CD4-positive, CD25-positive, alpha-beta regulatory T cell (primary cell): ENCODE measurements at regions not wholly inside any gene's neighbourhood (a gene's known extent, or its start where the extent isn't known, plus 50 kb on each side); places are given as distances from the start of the nearest gene placed in this dataset.

Experiments
- ATAC-seq, 2 donors: fragments of 150-1000 bp; cut with Tn5 transposase; one replicate each; pipeline ENCODE4 v1.10.0; 2021; ENCODE audit warnings: low read depth in 2 of 2, moderate number of reproducible peaks in 2 of 2, moderate library complexity in 1 of 2
- DNase-seq, 3 donors: peaks; one replicate each; pipeline versions ENCODE4 v3.0.0 to v3.0.0-alpha.2; 2012 to 2022; ENCODE audit warnings: mixed read lengths in 1 of 3
- H3K27ac ChIP-seq: one replicate; pipeline ENCODE4 v1.7.0; 2013; ENCODE audit warnings: mild to moderate bottlenecking, low read length; ENCODE audit not compliant: insufficient read depth, poor library complexity, severe bottlenecking
- H3K27me3 ChIP-seq: one replicate; pipeline ENCODE4 v1.7.0; 2013; ENCODE audit warnings: low read length; ENCODE audit not compliant: control insufficient read depth, insufficient read depth
- H3K36me3 ChIP-seq: one replicate; pipeline ENCODE4 v1.7.0; 2013; ENCODE audit warnings: mild to moderate bottlenecking, low read length, moderate library complexity; ENCODE audit not compliant: control insufficient read depth, insufficient read depth
- H3K4me1 ChIP-seq: 2 replicates; pipeline ENCODE4 v1.7.0; 2013; ENCODE audit warnings: mild to moderate bottlenecking, low read length; ENCODE audit not compliant: insufficient read depth, control insufficient read depth, poor library complexity, severe bottlenecking
- H3K4me3 ChIP-seq: one replicate; pipeline ENCODE4 v1.7.0; 2013; ENCODE audit warnings: low read depth, mild to moderate bottlenecking, low read length, moderate library complexity
- H3K9me3 ChIP-seq, 2 experiments: 1 replicate in 1 of 2; 2 replicates in 1 of 2; pipeline ENCODE4 v1.7.0; 2013; ENCODE audit warnings: low read length in 2 of 2, mild to moderate bottlenecking in 1 of 2, moderate library complexity in 1 of 2; ENCODE audit not compliant: control insufficient read depth in 2 of 2
- H3K27ac Mint-ChIP-seq, 3 donors: one replicate each; pipeline ENCODE4 v1.8.0; 2020 to 2022; ENCODE audit warnings: mild to moderate bottlenecking in 3 of 3, mixed read lengths in 3 of 3, moderate library complexity in 2 of 3
- H3K27me3 Mint-ChIP-seq: one replicate; pipeline ENCODE4 v1.8.0; 2022; ENCODE audit warnings: mild to moderate bottlenecking, mixed read lengths
- H3K36me3 Mint-ChIP-seq: one replicate; pipeline ENCODE4 v1.8.0; 2020; ENCODE audit warnings: mixed read lengths
- H3K4me1 Mint-ChIP-seq, 4 donors: one replicate each; pipeline ENCODE4 v1.8.0; 2020 to 2022; ENCODE audit warnings: mixed read lengths in 4 of 4, mild to moderate bottlenecking in 1 of 4
- H3K4me3 Mint-ChIP-seq, 4 donors: one replicate each; pipeline ENCODE4 v1.8.0; 2020 to 2022; ENCODE audit warnings: mild to moderate bottlenecking in 4 of 4, mixed read lengths in 4 of 4, moderate library complexity in 3 of 4
- H3K9me3 Mint-ChIP-seq, 7 donors: one replicate each; pipeline ENCODE4 v1.8.0; 2020 to 2022; ENCODE audit warnings: mixed read lengths in 7 of 7, mild to moderate bottlenecking in 3 of 7, moderate library complexity in 2 of 7

- H3K4me1 Mint-ChIP-seq: peaks cover 0 to 2% (median 0%) of the 10 kb centered on the region in 4 donors
- Histone ChIP-seq H3K9me3 (no peaks in the 10 kb centered on the region), H3K27ac (no peak overlapping the region), H3K4me1 (no peaks in the 10 kb centered on the region), H3K4me3 (no peak overlapping the region), H3K36me3 (no peaks in the 10 kb centered on the region), H3K27me3 (no peaks in the 10 kb centered on the region)
- no peak overlapping the region for H3K27ac Mint-ChIP-seq
- peaks cover 0 to 7% (median 2%) of the 10 kb centered on the region in 7 donors for H3K9me3 Mint-ChIP-seq
- no peaks in the 10 kb centered on the region for H3K36me3 Mint-ChIP-seq
- DNase-seq (no peak), ATAC-seq (no peak)
- H3K4me3 Mint-ChIP-seq: no peak overlapping the region
- H3K27me3 Mint-ChIP-seq: peaks cover 19% of the 10 kb centered on the region
These were observed 118.2 kb downstream of the HSD17B3 start for GRCh38 chr9:96183751-96184150.

- Mint-ChIP-seq H3K27me3 (peaks cover 12% of the 10 kb centered on the region), H3K9me3 (no peaks in the 10 kb centered on the region), H3K36me3 (no peaks in the 10 kb centered on the region), H3K27ac (no peak overlapping the region), H3K4me3 (no peak overlapping the region), H3K4me1 (no peaks in the 10 kb centered on the region)
- ATAC-seq (no peak), DNase-seq (no peak)
- Histone ChIP-seq H3K27me3 (peaks cover 3% of the 10 kb centered on the region), H3K4me3 (no peak overlapping the region), H3K4me1 (no peaks in the 10 kb centered on the region), H3K36me3 (no peaks in the 10 kb centered on the region), H3K9me3 (no peaks in the 10 kb centered on the region), H3K27ac (no peak overlapping the region)
These were observed 123.8 kb downstream of the HSD17B3 start for GRCh38 chr9:96178153-96178552.

- Mint-ChIP-seq H3K4me1 (no peaks in the 10 kb centered on the region), H3K9me3 (no peaks in the 10 kb centered on the region), H3K27ac (no peak overlapping the region), H3K27me3 (peaks cover 12% of the 10 kb centered on the region), H3K4me3 (no peak overlapping the region), H3K36me3 (no peaks in the 10 kb centered on the region)
- Histone ChIP-seq H3K4me3 (no peak overlapping the region), H3K27me3 (peaks cover 3% of the 10 kb centered on the region), H3K9me3 (no peaks in the 10 kb centered on the region), H3K36me3 (no peaks in the 10 kb centered on the region), H3K4me1 (no peaks in the 10 kb centered on the region), H3K27ac (no peak overlapping the region)
- no peak for DNase-seq
- ATAC-seq: no peak
These were observed 124.3 kb downstream of the HSD17B3 start for GRCh38 chr9:96177719-96178028.

- Histone ChIP-seq H3K27ac (no peak overlapping the region), H3K4me3 (no peak overlapping the region), H3K36me3 (no peaks in the 10 kb centered on the region), H3K27me3 (peaks cover 3% of the 10 kb centered on the region), H3K9me3 (no peaks in the 10 kb centered on the region), H3K4me1 (no peaks in the 10 kb centered on the region)
- Mint-ChIP-seq H3K27me3 (peaks cover 12% of the 10 kb centered on the region), H3K9me3 (no peaks in the 10 kb centered on the region), H3K27ac (no peak overlapping the region), H3K4me3 (no peak overlapping the region), H3K4me1 (no peaks in the 10 kb centered on the region), H3K36me3 (no peaks in the 10 kb centered on the region)
- DNase-seq (no peak), ATAC-seq (no peak)
These were observed 124.8 kb downstream of the HSD17B3 start for GRCh38 chr9:96177005-96177718.

- Histone ChIP-seq H3K27me3 (peaks cover 3% of the 10 kb centered on the region), H3K27ac (no peak overlapping the region), H3K9me3 (no peaks in the 10 kb centered on the region), H3K4me1 (no peaks in the 10 kb centered on the region), H3K4me3 (no peak overlapping the region), H3K36me3 (no peaks in the 10 kb centered on the region)
- H3K27ac Mint-ChIP-seq: no peak overlapping the region
- DNase-seq: no peak
- peaks cover 12% of the 10 kb centered on the region for H3K27me3 Mint-ChIP-seq
- H3K36me3 Mint-ChIP-seq: no peaks in the 10 kb centered on the region
- no peak overlapping the region for H3K4me3 Mint-ChIP-seq
- H3K4me1 Mint-ChIP-seq: no peaks in the 10 kb centered on the region
- no peaks in the 10 kb centered on the region for H3K9me3 Mint-ChIP-seq
- no peak for ATAC-seq
These were observed 126.2 kb downstream of the HSD17B3 start for GRCh38 chr9:96175796-96176195.

- no peaks in the 10 kb centered on the region for H3K4me1 Mint-ChIP-seq
- no peak overlapping the region for H3K4me3 Mint-ChIP-seq
- Histone ChIP-seq H3K36me3 (no peaks in the 10 kb centered on the region), H3K27ac (no peak overlapping the region), H3K27me3 (peaks cover 3% of the 10 kb centered on the region), H3K9me3 (no peaks in the 10 kb centered on the region), H3K4me1 (no peaks in the 10 kb centered on the region), H3K4me3 (no peak overlapping the region)
- H3K9me3 Mint-ChIP-seq: no peaks in the 10 kb centered on the region
- no peak overlapping the region for H3K27ac Mint-ChIP-seq
- peaks cover 12% of the 10 kb centered on the region for H3K27me3 Mint-ChIP-seq
- no peak for ATAC-seq
- no peaks in the 10 kb centered on the region for H3K36me3 Mint-ChIP-seq
- no peak for DNase-seq
These were observed 127.0 kb downstream of the HSD17B3 start for GRCh38 chr9:96175001-96175400.

GRCh38 chr9:96174371-96174770 is 127.6 kb downstream of the HSD17B3 start:
- H3K4me1 Mint-ChIP-seq: no peaks in the 10 kb centered on the region
- H3K4me3 Mint-ChIP-seq: no peak overlapping the region
- Histone ChIP-seq H3K27me3 (peaks cover 3% of the 10 kb centered on the region), H3K27ac (no peak overlapping the region), H3K4me3 (no peak overlapping the region), H3K9me3 (no peaks in the 10 kb centered on the region), H3K36me3 (no peaks in the 10 kb centered on the region), H3K4me1 (no peaks in the 10 kb centered on the region)
- peaks cover 12% of the 10 kb centered on the region for H3K27me3 Mint-ChIP-seq
- no peak for ATAC-seq
- H3K36me3 Mint-ChIP-seq: no peaks in the 10 kb centered on the region
- DNase-seq: no peak
- no peak overlapping the region for H3K27ac Mint-ChIP-seq
- no peaks in the 10 kb centered on the region for H3K9me3 Mint-ChIP-seq

GRCh38 chr9:96173640-96174039 is 128.3 kb downstream of the HSD17B3 start:
- DNase-seq (no peak), ATAC-seq (no peak)
- H3K9me3 ChIP-seq: no peaks in the 10 kb centered on the region
- no peak overlapping the region for H3K27ac ChIP-seq
- no peak overlapping the region for H3K4me3 ChIP-seq
- Mint-ChIP-seq H3K9me3 (no peaks in the 10 kb centered on the region), H3K4me1 (no peaks in the 10 kb centered on the region), H3K36me3 (no peaks in the 10 kb centered on the region), H3K27ac (no peak overlapping the region), H3K4me3 (no peak overlapping the region), H3K27me3 (peaks cover 12% of the 10 kb centered on the region)
- no peaks in the 10 kb centered on the region for H3K36me3 ChIP-seq
- peaks cover 3% of the 10 kb centered on the region for H3K27me3 ChIP-seq
- H3K4me1 ChIP-seq: no peaks in the 10 kb centered on the region
